ENCODE measurements at regions not wholly inside any gene's neighbourhood (a gene's known extent, or its start where the extent isn't known, plus 50 kb on each side); places are given as distances from the start of the nearest gene placed in this dataset.

DNA sequence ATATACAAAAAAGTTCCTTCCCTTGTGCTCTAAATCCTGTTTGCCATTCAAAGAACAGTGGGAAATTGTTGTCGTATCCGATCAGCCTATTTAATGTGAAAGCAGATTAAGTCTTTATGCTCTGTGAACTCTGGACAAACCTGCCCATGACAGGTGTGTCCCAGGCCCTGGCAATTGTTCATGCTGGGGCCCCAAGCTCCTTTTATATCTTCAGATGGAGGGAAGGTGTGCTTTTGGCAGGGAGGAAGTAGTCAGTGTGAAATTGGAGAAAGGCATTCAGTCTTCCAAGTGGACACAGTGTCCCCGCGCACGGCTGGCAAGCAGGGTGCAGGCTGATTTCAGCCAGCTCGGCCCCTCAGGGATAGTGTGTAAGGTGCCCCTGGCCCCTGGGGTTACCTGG is 135.1 kb upstream of the F3 start:
- TF ChIP-seq, protein P1, sequence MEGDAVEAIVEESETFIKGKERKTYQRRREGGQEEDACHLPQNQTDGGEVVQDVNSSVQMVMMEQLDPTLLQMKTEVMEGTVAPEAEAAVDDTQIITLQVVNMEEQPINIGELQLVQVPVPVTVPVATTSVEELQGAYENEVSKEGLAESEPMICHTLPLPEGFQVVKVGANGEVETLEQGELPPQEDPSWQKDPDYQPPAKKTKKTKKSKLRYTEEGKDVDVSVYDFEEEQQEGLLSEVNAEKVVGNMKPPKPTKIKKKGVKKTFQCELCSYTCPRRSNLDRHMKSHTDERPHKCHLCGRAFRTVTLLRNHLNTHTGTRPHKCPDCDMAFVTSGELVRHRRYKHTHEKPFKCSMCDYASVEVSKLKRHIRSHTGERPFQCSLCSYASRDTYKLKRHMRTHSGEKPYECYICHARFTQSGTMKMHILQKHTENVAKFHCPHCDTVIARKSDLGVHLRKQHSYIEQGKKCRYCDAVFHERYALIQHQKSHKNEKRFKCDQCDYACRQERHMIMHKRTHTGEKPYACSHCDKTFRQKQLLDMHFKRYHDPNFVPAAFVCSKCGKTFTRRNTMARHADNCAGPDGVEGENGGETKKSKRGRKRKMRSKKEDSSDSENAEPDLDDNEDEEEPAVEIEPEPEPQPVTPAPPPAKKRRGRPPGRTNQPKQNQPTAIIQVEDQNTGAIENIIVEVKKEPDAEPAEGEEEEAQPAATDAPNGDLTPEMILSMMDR (IDR thresholded peaks at IDR 0.05; ENCODE audit: insufficient read depth, low read length), result no peak
- no peak for TF ChIP-seq POLR2AphosphoS5 (IDR thresholded peaks at IDR 0.05; ENCODE audit: low read depth)
